WTC11 (cell line): ENCODE measurements at regions not wholly inside any gene's neighbourhood (a gene's known extent, or its start where the extent isn't known, plus 50 kb on each side); places are given as distances from the start of the nearest gene placed in this dataset.

Source experiments
- ATAC-seq: fragments of 200-7000 bp; cut with Tn5 transposase; 2 replicates; pipeline ENCODE4 v1.10.0; 2021; ENCODE audit warnings: mild to moderate bottlenecking, moderate library complexity
- CTCF ChIA-PET: fragments of 300-600 bp; sonication (Branson Sonifier 250); formaldehyde crosslinking; loops from one replicate; lab custom pipeline; 2021; ENCODE audit warnings: antibody characterized with exemption; lab: Charles Lee
- POLR2A ChIA-PET: fragments of 350-600 bp; sonication (Branson Sonifier 250); formaldehyde crosslinking; loops from one replicate; lab custom pipeline; 2021; ENCODE audit warnings: antibody characterized with exemption; lab: Charles Lee
- DNase-seq: peaks from one replicate; pipeline ENCODE4 v3.0.0; 2021; ENCODE audit warnings: low spot score
- H3K27ac Mint-ChIP-seq: 2 replicates; pipeline ENCODE4 v1.8.0; 2021; ENCODE audit warnings: mixed read lengths
- H3K27me3 Mint-ChIP-seq: 2 replicates; pipeline ENCODE4 v1.8.0; 2021; ENCODE audit warnings: low read depth, mild to moderate bottlenecking, moderate library complexity, mixed read lengths
- H3K36me3 Mint-ChIP-seq: 2 replicates; pipeline ENCODE4 v1.8.0; 2021; ENCODE audit warnings: mixed read lengths
- H3K4me1 Mint-ChIP-seq: 2 replicates; pipeline ENCODE4 v1.8.0; 2022; ENCODE audit warnings: mixed read lengths
- H3K4me3 Mint-ChIP-seq: 2 replicates; pipeline ENCODE4 v1.8.0; 2021; ENCODE audit warnings: mild to moderate bottlenecking, moderate library complexity, mixed read lengths
- H3K9me3 Mint-ChIP-seq: 2 replicates; pipeline ENCODE4 v1.8.0; 2021; ENCODE audit warnings: mixed read lengths
- CREB1 ChIP-seq: sonication (generic); formaldehyde crosslinking; IDR thresholded peaks from 2 replicates; pipeline ENCODE4 v1.8.0; 2023; ENCODE audit warnings: mild to moderate bottlenecking, missing genetic modification reagents
- ETV6 ChIP-seq: sonication (generic); formaldehyde crosslinking; IDR thresholded peaks from 2 replicates; pipeline ENCODE4 v1.8.1; 2022; ENCODE audit warnings: mild to moderate bottlenecking, missing genetic modification reagents
- FOXK1 ChIP-seq: sonication (generic); formaldehyde crosslinking; IDR thresholded peaks from 2 replicates; pipeline ENCODE4 v1.8.0; 2022; ENCODE audit warnings: mild to moderate bottlenecking, moderate library complexity, missing genetic modification reagents
- GRHL2 ChIP-seq: fragments of 250-450 bp; sonication (Bioruptor Pico); IDR thresholded peaks from 2 replicates; pipeline ENCODE4 v1.8.0; 2022; ENCODE audit warnings: mild to moderate bottlenecking, moderate library complexity; ENCODE audit not compliant: insufficient replicate concordance, severe bottlenecking
- IRF2 ChIP-seq: sonication (generic); formaldehyde crosslinking; IDR thresholded peaks from 2 replicates; pipeline ENCODE4 v1.8.0; 2022; ENCODE audit warnings: low read depth, missing genetic modification reagents, borderline replicate concordance
- NR3C1 ChIP-seq: sonication (generic); formaldehyde crosslinking; conservative IDR thresholded peaks from 2 replicates; pipeline ENCODE4 v1.8.1; 2023; ENCODE audit warnings: low read depth, mild to moderate bottlenecking, missing genetic modification reagents
- RELA ChIP-seq: sonication (generic); formaldehyde crosslinking; IDR thresholded peaks from 2 replicates; pipeline ENCODE4 v1.8.1; 2022; ENCODE audit warnings: missing genetic modification reagents, mild to moderate bottlenecking, borderline replicate concordance
- ZNF138 ChIP-seq: sonication (generic); formaldehyde crosslinking; conservative IDR thresholded peaks from 2 replicates; pipeline ENCODE4 v1.8.1; 2022; ENCODE audit warnings: mild to moderate bottlenecking, moderate library complexity, missing genetic modification reagents
- ZNF263 ChIP-seq: sonication (generic); formaldehyde crosslinking; IDR thresholded peaks from 2 replicates; pipeline ENCODE4 v1.8.1; 2022; ENCODE audit warnings: low read depth, mild to moderate bottlenecking, moderate library complexity, missing genetic modification reagents
- ZNF317 ChIP-seq: sonication (generic); formaldehyde crosslinking; IDR thresholded peaks from 2 replicates; pipeline ENCODE4 v1.8.1; 2023; ENCODE audit warnings: low read depth, mild to moderate bottlenecking, moderate library complexity, missing genetic modification reagents, borderline replicate concordance
- ZNF396 ChIP-seq: fragments of 250-450 bp; sonication (Bioruptor Pico); IDR thresholded peaks from 2 replicates; pipeline ENCODE4 v1.8.0; 2021; ENCODE audit warnings: mild to moderate bottlenecking, moderate library complexity, borderline replicate concordance
- TF ChIP-seq, protein P1 (sequence below): sonication (generic); formaldehyde crosslinking; IDR thresholded peaks from 2 replicates; pipeline ENCODE4 v1.8.1; 2023; ENCODE audit warnings: mild to moderate bottlenecking, missing genetic modification reagents, borderline replicate concordance
- TF ChIP-seq, protein P2 (sequence below): sonication (generic); formaldehyde crosslinking; IDR thresholded peaks from 2 replicates; pipeline ENCODE4 v1.8.0; 2023; ENCODE audit warnings: missing genetic modification reagents, mild to moderate bottlenecking, borderline replicate concordance
- TF ChIP-seq, protein P3 (sequence below): sonication (generic); formaldehyde crosslinking; conservative IDR thresholded peaks from 2 replicates; pipeline ENCODE4 v1.8.1; 2023; ENCODE audit warnings: mild to moderate bottlenecking, low read depth, missing genetic modification reagents, moderate library complexity
- TF ChIP-seq, protein P4 (sequence below): sonication (generic); formaldehyde crosslinking; IDR thresholded peaks from 2 replicates; pipeline ENCODE4 v1.8.0; 2022; ENCODE audit warnings: mild to moderate bottlenecking, missing genetic modification reagents
- TF ChIP-seq, protein P5 (sequence below): sonication (generic); formaldehyde crosslinking; IDR thresholded peaks from 2 replicates; pipeline ENCODE4 v1.8.0; 2023; ENCODE audit warnings: missing genetic modification reagents

DNA sequence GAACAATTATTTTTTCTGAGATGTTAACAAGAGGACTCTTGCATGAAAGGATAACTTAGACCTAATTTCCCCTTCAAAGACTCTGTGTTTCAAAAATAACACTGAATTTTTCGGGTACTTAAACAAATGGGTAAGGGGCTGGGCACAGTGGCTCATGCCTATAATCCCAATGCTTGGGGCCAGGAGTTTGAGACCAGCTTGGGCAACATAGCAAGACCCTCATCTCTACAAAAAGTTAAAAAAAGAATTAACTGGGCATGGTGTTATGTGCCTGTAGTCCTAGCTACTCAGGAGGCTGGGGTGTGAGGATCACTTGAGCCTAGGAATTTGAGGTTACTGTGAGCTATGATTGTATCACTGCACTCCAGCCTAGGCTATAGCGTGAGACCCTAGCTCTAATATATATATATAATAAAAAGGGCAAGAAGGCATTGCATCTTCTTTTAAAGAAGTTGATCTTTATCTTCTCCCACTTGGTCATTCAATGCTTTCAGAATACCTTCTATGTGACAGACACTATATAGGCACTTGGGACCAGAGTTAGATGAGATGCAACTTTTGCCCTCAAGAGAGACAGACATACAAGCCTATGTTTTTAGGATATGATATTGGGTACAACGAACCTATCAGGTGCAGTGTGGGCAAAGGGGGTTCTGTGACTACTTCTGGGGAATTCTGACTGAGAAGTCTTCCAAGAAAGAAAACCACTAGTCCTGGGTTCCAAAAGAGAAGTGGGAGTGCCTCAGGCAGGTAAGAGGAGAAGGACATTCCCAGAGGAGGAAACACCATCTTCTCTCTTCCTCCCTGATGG is 120.0 kb downstream of the MYCN start:
- Mint-ChIP-seq H3K4me1 (peaks cover 12% of the 10 kb centered on the region), H3K27me3 (peaks cover 7% of the 10 kb centered on the region), H3K36me3 (peaks cover 35% of the 10 kb centered on the region), H3K4me3 (no peak overlapping the region), H3K27ac (no peak overlapping the region), H3K9me3 (peaks cover 54% of the 10 kb centered on the region)
- ATAC-seq (no peak), DNase-seq (no peak)
- TF ChIP-seq GRHL2 (no peak), ZNF396 (no peak)
- TF ChIP-seq, protein P1, sequence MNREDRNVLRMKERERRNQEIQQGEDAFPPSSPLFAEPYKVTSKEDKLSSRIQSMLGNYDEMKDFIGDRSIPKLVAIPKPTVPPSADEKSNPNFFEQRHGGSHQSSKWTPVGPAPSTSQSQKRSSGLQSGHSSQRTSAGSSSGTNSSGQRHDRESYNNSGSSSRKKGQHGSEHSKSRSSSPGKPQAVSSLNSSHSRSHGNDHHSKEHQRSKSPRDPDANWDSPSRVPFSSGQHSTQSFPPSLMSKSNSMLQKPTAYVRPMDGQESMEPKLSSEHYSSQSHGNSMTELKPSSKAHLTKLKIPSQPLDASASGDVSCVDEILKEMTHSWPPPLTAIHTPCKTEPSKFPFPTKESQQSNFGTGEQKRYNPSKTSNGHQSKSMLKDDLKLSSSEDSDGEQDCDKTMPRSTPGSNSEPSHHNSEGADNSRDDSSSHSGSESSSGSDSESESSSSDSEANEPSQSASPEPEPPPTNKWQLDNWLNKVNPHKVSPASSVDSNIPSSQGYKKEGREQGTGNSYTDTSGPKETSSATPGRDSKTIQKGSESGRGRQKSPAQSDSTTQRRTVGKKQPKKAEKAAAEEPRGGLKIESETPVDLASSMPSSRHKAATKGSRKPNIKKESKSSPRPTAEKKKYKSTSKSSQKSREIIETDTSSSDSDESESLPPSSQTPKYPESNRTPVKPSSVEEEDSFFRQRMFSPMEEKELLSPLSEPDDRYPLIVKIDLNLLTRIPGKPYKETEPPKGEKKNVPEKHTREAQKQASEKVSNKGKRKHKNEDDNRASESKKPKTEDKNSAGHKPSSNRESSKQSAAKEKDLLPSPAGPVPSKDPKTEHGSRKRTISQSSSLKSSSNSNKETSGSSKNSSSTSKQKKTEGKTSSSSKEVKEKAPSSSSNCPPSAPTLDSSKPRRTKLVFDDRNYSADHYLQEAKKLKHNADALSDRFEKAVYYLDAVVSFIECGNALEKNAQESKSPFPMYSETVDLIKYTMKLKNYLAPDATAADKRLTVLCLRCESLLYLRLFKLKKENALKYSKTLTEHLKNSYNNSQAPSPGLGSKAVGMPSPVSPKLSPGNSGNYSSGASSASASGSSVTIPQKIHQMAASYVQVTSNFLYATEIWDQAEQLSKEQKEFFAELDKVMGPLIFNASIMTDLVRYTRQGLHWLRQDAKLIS (CRISPR knock-in tag) = no peak
- POLR2A ChIA-PET = no interaction called here
- CTCF ChIA-PET = no interaction called here

DNA sequence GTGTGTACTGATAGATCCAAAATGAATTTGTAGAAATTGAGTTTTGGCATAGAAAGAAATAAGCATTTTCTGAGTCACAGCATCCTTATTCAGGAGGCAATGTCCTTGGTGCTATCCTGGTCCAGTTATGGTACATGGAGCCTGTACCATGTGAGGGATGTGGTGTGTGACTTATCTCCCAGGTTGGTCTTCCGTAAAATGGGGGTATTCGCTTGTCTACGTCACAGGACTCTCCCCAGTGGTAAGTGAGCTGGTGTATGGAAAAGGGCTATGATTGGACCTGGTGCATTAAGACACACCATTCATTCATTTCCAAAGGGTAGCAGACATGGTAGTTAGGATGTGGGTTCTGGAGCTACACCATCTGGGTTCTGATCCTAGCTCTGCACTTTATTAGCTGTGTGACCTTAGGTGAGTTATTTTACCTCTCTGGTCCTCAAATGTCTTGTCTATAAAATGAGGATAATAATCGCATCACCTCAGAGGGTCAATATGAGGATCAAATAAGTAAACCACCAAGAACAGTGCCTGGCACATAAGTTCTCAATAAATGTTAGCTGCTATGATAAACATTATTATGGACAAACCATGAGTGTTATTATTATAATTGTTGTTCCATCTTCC is 119.2 kb downstream of the MYCN start:
- no peak for TF ChIP-seq IRF2 (CRISPR knock-in tag)
- TF ChIP-seq CREB1 (CRISPR knock-in tag) = no peak
- no peak for TF ChIP-seq GRHL2
- TF ChIP-seq, protein P2, sequence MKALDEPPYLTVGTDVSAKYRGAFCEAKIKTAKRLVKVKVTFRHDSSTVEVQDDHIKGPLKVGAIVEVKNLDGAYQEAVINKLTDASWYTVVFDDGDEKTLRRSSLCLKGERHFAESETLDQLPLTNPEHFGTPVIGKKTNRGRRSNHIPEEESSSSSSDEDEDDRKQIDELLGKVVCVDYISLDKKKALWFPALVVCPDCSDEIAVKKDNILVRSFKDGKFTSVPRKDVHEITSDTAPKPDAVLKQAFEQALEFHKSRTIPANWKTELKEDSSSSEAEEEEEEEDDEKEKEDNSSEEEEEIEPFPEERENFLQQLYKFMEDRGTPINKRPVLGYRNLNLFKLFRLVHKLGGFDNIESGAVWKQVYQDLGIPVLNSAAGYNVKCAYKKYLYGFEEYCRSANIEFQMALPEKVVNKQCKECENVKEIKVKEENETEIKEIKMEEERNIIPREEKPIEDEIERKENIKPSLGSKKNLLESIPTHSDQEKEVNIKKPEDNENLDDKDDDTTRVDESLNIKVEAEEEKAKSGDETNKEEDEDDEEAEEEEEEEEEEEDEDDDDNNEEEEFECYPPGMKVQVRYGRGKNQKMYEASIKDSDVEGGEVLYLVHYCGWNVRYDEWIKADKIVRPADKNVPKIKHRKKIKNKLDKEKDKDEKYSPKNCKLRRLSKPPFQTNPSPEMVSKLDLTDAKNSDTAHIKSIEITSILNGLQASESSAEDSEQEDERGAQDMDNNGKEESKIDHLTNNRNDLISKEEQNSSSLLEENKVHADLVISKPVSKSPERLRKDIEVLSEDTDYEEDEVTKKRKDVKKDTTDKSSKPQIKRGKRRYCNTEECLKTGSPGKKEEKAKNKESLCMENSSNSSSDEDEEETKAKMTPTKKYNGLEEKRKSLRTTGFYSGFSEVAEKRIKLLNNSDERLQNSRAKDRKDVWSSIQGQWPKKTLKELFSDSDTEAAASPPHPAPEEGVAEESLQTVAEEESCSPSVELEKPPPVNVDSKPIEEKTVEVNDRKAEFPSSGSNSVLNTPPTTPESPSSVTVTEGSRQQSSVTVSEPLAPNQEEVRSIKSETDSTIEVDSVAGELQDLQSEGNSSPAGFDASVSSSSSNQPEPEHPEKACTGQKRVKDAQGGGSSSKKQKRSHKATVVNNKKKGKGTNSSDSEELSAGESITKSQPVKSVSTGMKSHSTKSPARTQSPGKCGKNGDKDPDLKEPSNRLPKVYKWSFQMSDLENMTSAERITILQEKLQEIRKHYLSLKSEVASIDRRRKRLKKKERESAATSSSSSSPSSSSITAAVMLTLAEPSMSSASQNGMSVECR (CRISPR knock-in tag) = no peak
- H3K27me3 Mint-ChIP-seq = peaks cover 7% of the 10 kb centered on the region
- ChIA-PET POLR2A (no interaction called here), CTCF (no interaction called here)
- ATAC-seq = no peak
- H3K36me3 Mint-ChIP-seq = peaks cover 29% of the 10 kb centered on the region
- H3K9me3 Mint-ChIP-seq = peaks cover 47% of the 10 kb centered on the region
- no peak for DNase-seq
- H3K4me3 Mint-ChIP-seq = no peak overlapping the region
- H3K4me1 Mint-ChIP-seq = peaks cover 13% of the 10 kb centered on the region
- H3K27ac Mint-ChIP-seq = no peak overlapping the region

DNA sequence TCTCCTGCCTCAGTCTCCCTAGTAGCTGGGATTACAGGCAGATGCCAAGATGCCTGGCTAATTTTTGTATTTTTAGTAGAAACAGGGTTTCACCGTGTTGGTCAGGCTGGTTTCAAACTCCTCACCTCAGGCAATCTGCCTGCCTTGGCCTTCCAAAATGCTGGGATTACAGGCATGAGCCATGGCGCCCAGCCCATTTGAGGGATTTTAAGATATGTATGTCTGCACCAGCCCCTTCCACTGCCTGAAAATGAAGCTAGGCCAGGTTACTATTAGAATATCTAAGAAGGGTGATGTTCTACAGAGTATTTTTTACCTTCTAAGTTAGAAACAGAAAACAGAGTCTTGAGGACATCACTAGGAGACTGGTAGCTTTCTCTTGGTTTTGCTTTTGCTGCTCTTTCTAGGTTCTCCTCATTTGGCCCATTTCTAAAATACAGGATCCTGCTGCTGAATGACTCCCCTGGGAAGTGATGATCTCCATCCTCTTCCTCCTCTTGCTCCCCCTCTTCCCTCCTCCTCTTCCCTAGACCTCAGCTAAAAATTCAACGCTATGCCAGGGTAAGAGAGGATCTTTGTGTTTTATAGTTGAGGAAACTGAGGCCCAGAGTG is 118.5 kb downstream of the MYCN start:
- ATAC-seq (no peak), DNase-seq (no peak)
- CTCF ChIA-PET = no interaction called here
- peaks cover 3% of the 10 kb centered on the region for H3K27me3 Mint-ChIP-seq
- no peak overlapping the region for H3K4me3 Mint-ChIP-seq
- no peak for TF ChIP-seq FOXK1 (CRISPR knock-in tag)
- TF ChIP-seq CREB1 (CRISPR knock-in tag) = no peak
- no peak for TF ChIP-seq ETV6 (CRISPR knock-in tag)
- TF ChIP-seq, protein P3, sequence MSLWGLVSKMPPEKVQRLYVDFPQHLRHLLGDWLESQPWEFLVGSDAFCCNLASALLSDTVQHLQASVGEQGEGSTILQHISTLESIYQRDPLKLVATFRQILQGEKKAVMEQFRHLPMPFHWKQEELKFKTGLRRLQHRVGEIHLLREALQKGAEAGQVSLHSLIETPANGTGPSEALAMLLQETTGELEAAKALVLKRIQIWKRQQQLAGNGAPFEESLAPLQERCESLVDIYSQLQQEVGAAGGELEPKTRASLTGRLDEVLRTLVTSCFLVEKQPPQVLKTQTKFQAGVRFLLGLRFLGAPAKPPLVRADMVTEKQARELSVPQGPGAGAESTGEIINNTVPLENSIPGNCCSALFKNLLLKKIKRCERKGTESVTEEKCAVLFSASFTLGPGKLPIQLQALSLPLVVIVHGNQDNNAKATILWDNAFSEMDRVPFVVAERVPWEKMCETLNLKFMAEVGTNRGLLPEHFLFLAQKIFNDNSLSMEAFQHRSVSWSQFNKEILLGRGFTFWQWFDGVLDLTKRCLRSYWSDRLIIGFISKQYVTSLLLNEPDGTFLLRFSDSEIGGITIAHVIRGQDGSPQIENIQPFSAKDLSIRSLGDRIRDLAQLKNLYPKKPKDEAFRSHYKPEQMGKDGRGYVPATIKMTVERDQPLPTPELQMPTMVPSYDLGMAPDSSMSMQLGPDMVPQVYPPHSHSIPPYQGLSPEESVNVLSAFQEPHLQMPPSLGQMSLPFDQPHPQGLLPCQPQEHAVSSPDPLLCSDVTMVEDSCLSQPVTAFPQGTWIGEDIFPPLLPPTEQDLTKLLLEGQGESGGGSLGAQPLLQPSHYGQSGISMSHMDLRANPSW (CRISPR knock-in tag) = no peak
- no peak for TF ChIP-seq RELA (CRISPR knock-in tag)
- no peak for TF ChIP-seq ZNF317 (CRISPR knock-in tag)
- no peak for TF ChIP-seq ZNF263 (CRISPR knock-in tag)
- TF ChIP-seq, protein P4, sequence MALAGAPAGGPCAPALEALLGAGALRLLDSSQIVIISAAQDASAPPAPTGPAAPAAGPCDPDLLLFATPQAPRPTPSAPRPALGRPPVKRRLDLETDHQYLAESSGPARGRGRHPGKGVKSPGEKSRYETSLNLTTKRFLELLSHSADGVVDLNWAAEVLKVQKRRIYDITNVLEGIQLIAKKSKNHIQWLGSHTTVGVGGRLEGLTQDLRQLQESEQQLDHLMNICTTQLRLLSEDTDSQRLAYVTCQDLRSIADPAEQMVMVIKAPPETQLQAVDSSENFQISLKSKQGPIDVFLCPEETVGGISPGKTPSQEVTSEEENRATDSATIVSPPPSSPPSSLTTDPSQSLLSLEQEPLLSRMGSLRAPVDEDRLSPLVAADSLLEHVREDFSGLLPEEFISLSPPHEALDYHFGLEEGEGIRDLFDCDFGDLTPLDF (CRISPR knock-in tag) = no peak
- no peak for TF ChIP-seq NR3C1 (CRISPR knock-in tag)
- TF ChIP-seq, protein P5, sequence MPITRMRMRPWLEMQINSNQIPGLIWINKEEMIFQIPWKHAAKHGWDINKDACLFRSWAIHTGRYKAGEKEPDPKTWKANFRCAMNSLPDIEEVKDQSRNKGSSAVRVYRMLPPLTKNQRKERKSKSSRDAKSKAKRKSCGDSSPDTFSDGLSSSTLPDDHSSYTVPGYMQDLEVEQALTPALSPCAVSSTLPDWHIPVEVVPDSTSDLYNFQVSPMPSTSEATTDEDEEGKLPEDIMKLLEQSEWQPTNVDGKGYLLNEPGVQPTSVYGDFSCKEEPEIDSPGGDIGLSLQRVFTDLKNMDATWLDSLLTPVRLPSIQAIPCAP (CRISPR knock-in tag) = no peak
- TF ChIP-seq ZNF138 (CRISPR knock-in tag) = no peak
- H3K4me1 Mint-ChIP-seq = peaks cover 13% of the 10 kb centered on the region
- H3K9me3 Mint-ChIP-seq = peaks cover 41% of the 10 kb centered on the region
- POLR2A ChIA-PET = no interaction called here
- H3K36me3 Mint-ChIP-seq = peaks cover 22% of the 10 kb centered on the region
- no peak overlapping the region for H3K27ac Mint-ChIP-seq
